HepG2 (cell line): ENCODE measurements at regions not wholly inside any gene's neighbourhood (a gene's known extent, or its start where the extent isn't known, plus 50 kb on each side); places are given as distances from the start of the nearest gene placed in this dataset.

Source experiments
- AGO2 ChIP-seq: fragments of 200-400 bp; formaldehyde crosslinking; optimal IDR thresholded peaks from 2 replicates; pipeline ENCODE3; 2017; ENCODE audit warnings: mild to moderate bottlenecking, low read depth, low read length, moderate library complexity
- CBX5 ChIP-seq: sonication (generic); formaldehyde crosslinking; IDR thresholded peaks from 2 replicates; pipeline ENCODE4 v1.4.0; 2020; ENCODE audit warnings: missing genetic modification reagents, borderline replicate concordance
- ZNF263 ChIP-seq: sonication (generic); formaldehyde crosslinking; IDR thresholded peaks from 2 replicates; pipeline ENCODE4 v1.4.0; 2020; ENCODE audit warnings: missing genetic modification reagents
- TF ChIP-seq, protein P1 (sequence below): sonication (generic); formaldehyde crosslinking; IDR thresholded peaks from 2 replicates; pipeline ENCODE4 v1.4.0; 2020; ENCODE audit warnings: missing genetic modification reagents, borderline replicate concordance
- TF ChIP-seq, protein P2 (sequence below): sonication (generic); formaldehyde crosslinking; IDR thresholded peaks from 2 replicates; pipeline ENCODE4 v1.5.0; 2020; ENCODE audit warnings: mild to moderate bottlenecking, missing genetic modification reagents, moderate library complexity
- TF ChIP-seq, protein P3 (sequence below): sonication (generic); formaldehyde crosslinking; IDR thresholded peaks from 2 replicates; pipeline ENCODE4 v1.4.0; 2020; ENCODE audit warnings: missing genetic modification reagents

DNA sequence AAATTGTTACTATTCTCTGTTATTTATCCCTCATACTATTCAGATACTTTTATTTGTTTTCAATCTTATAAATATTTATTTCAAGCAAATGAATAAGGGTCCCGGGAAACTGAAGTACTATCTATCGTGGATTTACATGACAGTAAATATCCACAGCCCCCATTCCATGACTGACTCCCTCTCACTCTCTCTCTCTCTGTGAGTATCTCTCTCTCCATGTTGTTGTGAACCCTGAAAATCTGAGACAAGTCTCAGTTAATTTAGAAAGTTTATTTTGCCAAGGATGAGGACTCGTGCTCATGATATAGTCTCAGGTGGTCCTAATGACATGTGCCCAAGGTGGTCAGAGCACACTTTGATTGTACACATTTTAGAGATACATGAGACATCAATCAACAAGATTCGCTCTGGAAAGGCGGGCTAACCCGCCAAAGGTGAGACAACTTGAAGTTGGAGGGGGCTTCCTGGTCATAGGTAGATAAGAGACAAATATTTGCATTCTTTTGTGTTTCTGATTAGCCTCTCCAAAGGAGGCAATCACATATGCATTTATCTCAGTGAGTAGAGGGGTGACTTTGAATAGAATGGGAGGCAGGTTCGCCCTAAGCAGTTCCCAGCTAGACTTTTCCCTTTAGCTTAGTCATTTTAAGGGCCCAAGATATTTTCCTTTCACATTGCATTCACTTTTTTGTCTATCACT lies 986.4 kb downstream of the NLGN4X start (continued):
- TF ChIP-seq, protein P1, sequence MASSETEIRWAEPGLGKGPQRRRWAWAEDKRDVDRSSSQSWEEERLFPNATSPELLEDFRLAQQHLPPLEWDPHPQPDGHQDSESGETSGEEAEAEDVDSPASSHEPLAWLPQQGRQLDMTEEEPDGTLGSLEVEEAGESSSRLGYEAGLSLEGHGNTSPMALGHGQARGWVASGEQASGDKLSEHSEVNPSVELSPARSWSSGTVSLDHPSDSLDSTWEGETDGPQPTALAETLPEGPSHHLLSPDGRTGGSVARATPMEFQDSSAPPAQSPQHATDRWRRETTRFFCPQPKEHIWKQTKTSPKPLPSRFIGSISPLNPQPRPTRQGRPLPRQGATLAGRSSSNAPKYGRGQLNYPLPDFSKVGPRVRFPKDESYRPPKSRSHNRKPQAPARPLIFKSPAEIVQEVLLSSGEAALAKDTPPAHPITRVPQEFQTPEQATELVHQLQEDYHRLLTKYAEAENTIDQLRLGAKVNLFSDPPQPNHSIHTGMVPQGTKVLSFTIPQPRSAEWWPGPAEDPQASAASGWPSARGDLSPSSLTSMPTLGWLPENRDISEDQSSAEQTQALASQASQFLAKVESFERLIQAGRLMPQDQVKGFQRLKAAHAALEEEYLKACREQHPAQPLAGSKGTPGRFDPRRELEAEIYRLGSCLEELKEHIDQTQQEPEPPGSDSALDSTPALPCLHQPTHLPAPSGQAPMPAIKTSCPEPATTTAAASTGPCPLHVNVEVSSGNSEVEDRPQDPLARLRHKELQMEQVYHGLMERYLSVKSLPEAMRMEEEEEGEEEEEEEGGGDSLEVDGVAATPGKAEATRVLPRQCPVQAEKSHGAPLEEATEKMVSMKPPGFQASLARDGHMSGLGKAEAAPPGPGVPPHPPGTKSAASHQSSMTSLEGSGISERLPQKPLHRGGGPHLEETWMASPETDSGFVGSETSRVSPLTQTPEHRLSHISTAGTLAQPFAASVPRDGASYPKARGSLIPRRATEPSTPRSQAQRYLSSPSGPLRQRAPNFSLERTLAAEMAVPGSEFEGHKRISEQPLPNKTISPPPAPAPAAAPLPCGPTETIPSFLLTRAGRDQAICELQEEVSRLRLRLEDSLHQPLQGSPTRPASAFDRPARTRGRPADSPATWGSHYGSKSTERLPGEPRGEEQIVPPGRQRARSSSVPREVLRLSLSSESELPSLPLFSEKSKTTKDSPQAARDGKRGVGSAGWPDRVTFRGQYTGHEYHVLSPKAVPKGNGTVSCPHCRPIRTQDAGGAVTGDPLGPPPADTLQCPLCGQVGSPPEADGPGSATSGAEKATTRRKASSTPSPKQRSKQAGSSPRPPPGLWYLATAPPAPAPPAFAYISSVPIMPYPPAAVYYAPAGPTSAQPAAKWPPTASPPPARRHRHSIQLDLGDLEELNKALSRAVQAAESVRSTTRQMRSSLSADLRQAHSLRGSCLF (CRISPR knock-in tag) = no peak
- no peak for TF ChIP-seq ZNF263
- TF ChIP-seq AGO2 = no peak
- TF ChIP-seq, protein P2, sequence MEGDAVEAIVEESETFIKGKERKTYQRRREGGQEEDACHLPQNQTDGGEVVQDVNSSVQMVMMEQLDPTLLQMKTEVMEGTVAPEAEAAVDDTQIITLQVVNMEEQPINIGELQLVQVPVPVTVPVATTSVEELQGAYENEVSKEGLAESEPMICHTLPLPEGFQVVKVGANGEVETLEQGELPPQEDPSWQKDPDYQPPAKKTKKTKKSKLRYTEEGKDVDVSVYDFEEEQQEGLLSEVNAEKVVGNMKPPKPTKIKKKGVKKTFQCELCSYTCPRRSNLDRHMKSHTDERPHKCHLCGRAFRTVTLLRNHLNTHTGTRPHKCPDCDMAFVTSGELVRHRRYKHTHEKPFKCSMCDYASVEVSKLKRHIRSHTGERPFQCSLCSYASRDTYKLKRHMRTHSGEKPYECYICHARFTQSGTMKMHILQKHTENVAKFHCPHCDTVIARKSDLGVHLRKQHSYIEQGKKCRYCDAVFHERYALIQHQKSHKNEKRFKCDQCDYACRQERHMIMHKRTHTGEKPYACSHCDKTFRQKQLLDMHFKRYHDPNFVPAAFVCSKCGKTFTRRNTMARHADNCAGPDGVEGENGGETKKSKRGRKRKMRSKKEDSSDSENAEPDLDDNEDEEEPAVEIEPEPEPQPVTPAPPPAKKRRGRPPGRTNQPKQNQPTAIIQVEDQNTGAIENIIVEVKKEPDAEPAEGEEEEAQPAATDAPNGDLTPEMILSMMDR (CRISPR knock-in tag) = no peak
- TF ChIP-seq, protein P3, sequence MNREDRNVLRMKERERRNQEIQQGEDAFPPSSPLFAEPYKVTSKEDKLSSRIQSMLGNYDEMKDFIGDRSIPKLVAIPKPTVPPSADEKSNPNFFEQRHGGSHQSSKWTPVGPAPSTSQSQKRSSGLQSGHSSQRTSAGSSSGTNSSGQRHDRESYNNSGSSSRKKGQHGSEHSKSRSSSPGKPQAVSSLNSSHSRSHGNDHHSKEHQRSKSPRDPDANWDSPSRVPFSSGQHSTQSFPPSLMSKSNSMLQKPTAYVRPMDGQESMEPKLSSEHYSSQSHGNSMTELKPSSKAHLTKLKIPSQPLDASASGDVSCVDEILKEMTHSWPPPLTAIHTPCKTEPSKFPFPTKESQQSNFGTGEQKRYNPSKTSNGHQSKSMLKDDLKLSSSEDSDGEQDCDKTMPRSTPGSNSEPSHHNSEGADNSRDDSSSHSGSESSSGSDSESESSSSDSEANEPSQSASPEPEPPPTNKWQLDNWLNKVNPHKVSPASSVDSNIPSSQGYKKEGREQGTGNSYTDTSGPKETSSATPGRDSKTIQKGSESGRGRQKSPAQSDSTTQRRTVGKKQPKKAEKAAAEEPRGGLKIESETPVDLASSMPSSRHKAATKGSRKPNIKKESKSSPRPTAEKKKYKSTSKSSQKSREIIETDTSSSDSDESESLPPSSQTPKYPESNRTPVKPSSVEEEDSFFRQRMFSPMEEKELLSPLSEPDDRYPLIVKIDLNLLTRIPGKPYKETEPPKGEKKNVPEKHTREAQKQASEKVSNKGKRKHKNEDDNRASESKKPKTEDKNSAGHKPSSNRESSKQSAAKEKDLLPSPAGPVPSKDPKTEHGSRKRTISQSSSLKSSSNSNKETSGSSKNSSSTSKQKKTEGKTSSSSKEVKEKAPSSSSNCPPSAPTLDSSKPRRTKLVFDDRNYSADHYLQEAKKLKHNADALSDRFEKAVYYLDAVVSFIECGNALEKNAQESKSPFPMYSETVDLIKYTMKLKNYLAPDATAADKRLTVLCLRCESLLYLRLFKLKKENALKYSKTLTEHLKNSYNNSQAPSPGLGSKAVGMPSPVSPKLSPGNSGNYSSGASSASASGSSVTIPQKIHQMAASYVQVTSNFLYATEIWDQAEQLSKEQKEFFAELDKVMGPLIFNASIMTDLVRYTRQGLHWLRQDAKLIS (CRISPR knock-in tag) = no peak
- no peak for TF ChIP-seq CBX5
- TF ChIP-seq, all 625 proteins: peak for 0
